Cerebellar cortex (tissue), 1 donor: ENCODE measurements at regions not wholly inside any gene's neighbourhood (a gene's known extent, or its start where the extent isn't known, plus 50 kb on each side); places are given as distances from the start of the nearest gene placed in this dataset.
"Not testable (repeated sequence)": the region's sequence is repeated elsewhere in the genome, so short reads cannot be mapped to it uniquely, and the experiment has no call there.

ENCODE experiments used
- DNase-seq: peaks from one replicate; pipeline ENCODE4 v3.0.0-alpha.2; 2015; ENCODE audit warnings: low spot score

- DNase-seq = no peak
These were observed 55.0 kb downstream of the FOXA2 start for GRCh38 chr20:22529150-22530019.

GRCh38 chr20:22526512-22527012, 57.8 kb downstream of the FOXA2 start:
- DNase-seq = no peak

GRCh38 chr20:22525821-22526220, 58.6 kb downstream of the FOXA2 start:
- no peak for DNase-seq

- DNase-seq = no peak
These were observed 59.1 kb downstream of the FOXA2 start for GRCh38 chr20:22525069-22525820.

- DNase-seq = no peak
These were observed 59.9 kb downstream of the FOXA2 start for GRCh38 chr20:22524393-22525015.

- DNase-seq = no peak
These were observed 60.6 kb downstream of the FOXA2 start for GRCh38 chr20:22523499-22524392.

- DNase-seq = no peak
These were observed 61.3 kb downstream of the FOXA2 start for GRCh38 chr20:22523128-22523498.

GRCh38 chr20:22522701-22523100, 61.7 kb downstream of the FOXA2 start:
- no peak for DNase-seq

- not testable (repeated sequence) for DNase-seq
These were observed 62.4 kb downstream of the FOXA2 start for GRCh38 chr20:22521940-22522339.

GRCh38 chr20:22520381-22520780, 64.0 kb downstream of the FOXA2 start:
- DNase-seq = no peak

GRCh38 chr20:22515264-22515663, 69.1 kb downstream of the FOXA2 start:
- no peak for DNase-seq

- DNase-seq = no peak
These were observed 70.8 kb downstream of the FOXA2 start for GRCh38 chr20:22513574-22513973.

GRCh38 chr20:22512911-22513489, 71.4 kb downstream of the FOXA2 start:
- DNase-seq = no peak

GRCh38 chr20:22511943-22512910, 72.1 kb downstream of the FOXA2 start:
- DNase-seq = no peak

- DNase-seq = no peak
These were observed 74.6 kb downstream of the FOXA2 start for GRCh38 chr20:22509843-22510147.

- DNase-seq = no peak
These were observed 75.1 kb downstream of the FOXA2 start for GRCh38 chr20:22509090-22509842.

- DNase-seq = no peak
These were observed 75.9 kb downstream of the FOXA2 start for GRCh38 chr20:22508426-22508825.

- no peak for DNase-seq
These were observed 77.0 kb downstream of the FOXA2 start for GRCh38 chr20:22507240-22507961.

- DNase-seq = no peak
These were observed 77.5 kb downstream of the FOXA2 start for GRCh38 chr20:22506827-22507226.
